COLO668 (cell line): ENCODE measurements at regions not wholly inside any gene's neighbourhood (a gene's known extent, or its start where the extent isn't known, plus 50 kb on each side); places are given as distances from the start of the nearest gene placed in this dataset.
"Not testable (repeated sequence)": the region's sequence is repeated elsewhere in the genome, so short reads cannot be mapped to it uniquely, and the experiment has no call there.

ENCODE experiments used
- DNase-seq: peaks from one replicate; lab custom pipeline; 2025; ENCODE audit not compliant: unreplicated experiment; lab: John Stamatoyannopoulos, UW

DNA sequence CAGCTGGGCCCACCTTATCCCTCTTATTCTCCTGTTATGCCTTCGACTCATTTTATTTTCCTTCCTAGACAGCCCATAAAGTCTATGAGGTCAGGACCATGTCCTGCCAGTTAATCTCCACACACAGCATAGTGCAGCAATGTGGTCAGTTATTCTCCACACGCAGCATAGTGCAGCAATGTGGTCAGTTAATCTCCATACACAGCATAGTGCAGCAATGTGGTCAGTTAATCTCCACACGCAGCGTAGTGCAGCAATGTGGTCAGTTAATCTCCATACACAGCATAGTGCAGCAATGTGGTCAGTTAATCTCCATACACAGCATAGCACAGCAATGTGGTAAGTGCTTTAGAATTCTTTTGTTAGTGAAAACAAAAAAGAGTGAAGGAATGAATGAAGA lies 77.8 kb downstream of the TEX36 start:
- no peak for DNase-seq

DNA sequence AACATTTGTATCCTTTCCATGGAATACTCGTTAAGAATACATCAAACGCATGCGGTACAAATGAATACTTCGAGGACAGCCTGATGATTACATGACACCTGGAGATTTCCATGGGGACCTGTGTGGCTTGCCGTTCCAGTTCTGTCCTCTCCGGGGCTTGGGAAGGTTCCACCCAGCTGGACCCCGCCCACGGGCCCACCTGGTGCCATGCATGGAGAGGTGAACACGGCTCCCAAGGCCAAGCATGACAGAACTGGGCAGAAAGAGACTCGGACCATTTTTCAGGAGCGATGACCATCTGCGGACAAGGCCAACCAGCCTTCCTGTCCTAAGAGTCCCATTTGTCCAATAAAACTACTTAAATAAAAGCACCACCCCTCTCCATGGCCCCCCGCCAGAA lies 80.1 kb downstream of the TEX36 start:
- no peak for DNase-seq

DNA sequence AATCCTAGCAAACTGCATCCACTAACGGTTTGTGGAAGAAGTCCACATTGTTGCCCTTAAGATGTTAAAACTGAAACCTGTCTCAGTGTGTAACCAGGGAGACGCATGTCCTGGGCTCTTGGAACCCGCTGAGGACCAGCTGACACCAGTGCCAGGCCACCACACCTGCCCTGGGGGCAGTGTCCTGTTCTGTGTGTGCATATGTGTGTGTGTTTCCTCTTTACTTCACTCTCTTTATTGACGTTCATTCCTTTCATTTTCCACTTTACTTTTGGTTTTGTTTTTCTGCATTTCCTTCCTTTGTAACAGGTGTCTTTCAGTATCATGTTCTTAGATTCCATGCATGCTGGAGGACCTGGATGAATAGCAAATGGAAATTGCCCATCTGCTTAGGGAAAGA lies 83.8 kb downstream of the TEX36 start:
- peak; percentile 14 for DNase-seq

GRCh38 chr10:125595911-125596310 lies 87.1 kb downstream of the TEX36 start:
- no peak for DNase-seq

GRCh38 chr10:125593644-125594043 lies 89.3 kb downstream of the TEX36 start:
- DNase-seq, result no peak

DNA sequence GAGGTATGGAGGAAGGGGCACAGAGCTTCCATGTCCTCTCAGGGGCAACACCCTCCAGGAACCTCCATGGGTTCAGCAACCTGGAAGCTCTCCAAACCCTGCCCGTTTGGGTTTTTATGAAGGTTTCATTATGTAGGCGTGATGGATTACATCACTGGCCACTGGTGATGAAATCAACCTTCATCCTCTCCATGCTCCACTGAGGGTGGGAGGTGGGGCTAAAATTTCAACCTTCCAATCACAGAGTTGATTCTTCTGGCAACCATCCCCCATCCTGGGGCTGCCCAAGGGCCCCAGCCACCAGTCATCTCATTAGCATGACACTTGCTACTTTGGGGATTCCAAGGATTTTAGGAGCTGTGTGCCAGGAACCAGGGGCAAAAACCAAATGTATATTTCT lies 90.1 kb downstream of the TEX36 start:
- DNase-seq, result no peak

DNA sequence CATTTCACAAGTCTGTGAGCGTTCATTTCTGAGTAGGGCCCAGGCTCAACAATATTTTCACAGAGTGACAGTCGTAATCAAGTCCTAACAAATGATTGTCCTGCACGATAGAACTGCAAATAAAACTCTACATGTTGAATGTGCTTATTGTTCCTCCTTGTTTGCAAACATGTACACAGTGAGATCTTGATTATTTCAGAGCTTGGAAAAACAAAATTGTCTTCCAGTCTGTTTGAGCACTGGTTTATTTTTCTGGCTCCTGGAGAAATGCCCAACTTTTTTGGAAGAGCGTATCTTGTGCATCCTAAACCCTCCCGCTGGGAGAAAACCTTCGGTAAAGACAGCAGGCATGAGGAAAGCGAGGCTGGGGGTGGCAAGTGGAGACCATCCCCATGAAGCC lies 91.1 kb downstream of the TEX36 start:
- DNase-seq, result no peak

DNA sequence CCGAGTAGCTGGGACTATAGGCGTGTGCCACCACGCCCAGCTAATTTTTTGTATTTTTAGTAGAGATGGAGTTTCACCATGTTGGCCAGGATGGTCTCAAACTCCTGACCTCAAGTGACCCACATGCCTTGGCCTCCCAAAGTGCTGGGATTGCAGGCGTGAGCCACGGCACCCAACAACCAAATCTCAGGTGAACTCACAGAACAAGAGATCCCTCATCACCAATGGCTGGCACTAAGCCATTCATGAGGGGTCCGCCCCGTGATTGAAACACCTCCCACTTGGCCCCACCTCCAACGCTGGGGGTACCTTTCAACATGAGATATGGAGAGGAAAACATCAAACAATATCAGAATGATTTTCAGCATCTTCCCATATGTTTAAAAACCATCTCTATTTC lies 94.2 kb downstream of the TEX36 start:
- not testable (repeated sequence) for DNase-seq

DNA sequence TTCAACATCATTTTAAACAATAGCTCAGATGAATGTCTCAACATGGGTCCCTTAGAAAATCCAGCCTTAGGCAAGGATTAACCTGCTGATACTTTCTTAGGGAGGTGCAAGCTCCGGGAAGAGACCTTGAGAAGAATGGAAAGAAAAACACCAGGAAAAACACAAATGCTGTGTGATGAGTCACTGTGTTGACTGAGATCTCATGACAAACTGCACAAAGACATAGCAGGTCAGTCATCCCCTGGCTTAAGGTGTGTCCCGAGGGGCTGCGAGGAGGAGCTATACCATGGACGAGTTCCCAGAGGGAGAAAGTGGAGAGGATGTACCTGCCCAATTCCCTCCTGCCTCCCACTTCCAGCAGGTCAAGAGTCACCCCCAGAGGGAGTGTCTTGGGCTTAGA lies 98.0 kb downstream of the TEX36 start:
- DNase-seq, result no peak

DNA sequence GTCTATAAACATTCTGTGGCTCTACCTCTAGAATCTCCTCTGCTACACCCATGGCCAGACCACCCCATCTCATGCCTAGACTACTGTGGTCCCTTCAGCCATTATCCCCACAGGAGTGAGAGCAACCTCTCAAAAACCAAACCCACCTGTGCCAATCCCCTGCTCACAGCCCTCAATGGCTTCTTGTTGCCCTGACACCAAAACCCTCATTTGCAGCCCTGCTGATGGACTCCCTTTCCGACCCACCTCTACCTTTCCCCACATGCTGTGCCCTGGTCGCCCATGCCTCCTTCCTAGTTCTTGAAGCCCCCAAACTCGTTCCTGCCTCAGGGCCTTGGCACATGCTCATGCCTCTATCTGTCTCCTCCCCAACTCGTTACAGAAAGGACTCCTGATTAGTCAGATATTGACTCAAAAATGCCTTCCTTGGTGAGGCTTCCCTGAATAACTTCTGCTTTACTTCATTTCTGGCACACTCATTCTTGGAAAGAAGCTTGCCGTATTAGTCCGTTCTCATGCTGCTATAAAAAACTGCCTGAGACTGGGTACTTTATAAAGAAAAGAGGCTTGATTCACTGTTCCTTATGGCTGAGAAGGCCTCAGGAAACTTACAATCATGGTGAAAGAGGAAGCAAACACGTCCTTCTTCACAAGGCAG lies 104.2 kb downstream of the TEX36 start:
- no peak for DNase-seq

- DNase-seq, result no peak
Measured at GRCh38 chr10:125575843-125576242, 107.1 kb downstream of the TEX36 start.

GRCh38 chr10:125568156-125568555 lies 114.8 kb downstream of the TEX36 start:
- no peak for DNase-seq

- DNase-seq, result no peak
Measured at GRCh38 chr10:125567529-125567928, 115.4 kb downstream of the TEX36 start.

GRCh38 chr10:125565046-125565445 lies 117.9 kb downstream of the TEX36 start:
- DNase-seq, result no peak

DNA sequence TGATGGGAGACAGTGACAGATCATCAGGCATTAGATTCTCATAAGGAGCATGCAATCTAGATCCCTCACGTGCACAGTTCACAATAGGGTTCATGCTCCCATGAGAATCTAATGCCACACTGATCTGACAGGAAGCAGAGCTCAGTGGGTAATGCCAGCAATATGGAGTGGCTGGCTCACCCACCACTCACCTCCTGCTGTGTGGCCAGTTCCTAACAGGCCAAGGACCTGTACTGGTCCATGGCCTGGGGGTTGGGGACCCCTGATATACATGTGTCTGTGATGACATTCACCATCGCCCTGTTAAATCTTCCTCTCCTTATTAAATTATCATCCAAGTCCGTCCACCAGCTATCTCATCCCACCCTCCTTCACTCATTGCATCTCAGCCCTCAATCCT lies 118.4 kb downstream of the TEX36 start:
- DNase-seq, result no peak

DNA sequence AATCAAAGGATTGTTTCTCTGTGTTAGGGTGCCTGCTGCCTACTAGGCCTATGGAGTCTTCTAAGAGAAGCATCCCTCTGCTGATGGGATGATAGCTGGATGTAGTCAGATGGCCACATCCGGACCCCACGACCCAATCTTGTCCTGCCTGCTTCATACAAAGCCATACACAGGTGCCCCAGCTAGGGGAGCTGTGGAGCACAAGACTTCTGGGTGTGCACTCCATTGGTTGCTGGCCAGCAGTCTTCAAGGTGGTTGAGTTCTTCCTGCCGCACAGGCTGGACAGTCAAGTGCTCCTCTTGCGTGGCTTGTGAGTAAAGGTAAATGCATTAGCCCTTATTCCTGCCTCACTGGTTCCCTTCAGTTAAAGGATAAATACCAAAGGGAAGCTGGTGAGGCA lies 120.2 kb downstream of the TEX36 start:
- DNase-seq, result no peak

DNA sequence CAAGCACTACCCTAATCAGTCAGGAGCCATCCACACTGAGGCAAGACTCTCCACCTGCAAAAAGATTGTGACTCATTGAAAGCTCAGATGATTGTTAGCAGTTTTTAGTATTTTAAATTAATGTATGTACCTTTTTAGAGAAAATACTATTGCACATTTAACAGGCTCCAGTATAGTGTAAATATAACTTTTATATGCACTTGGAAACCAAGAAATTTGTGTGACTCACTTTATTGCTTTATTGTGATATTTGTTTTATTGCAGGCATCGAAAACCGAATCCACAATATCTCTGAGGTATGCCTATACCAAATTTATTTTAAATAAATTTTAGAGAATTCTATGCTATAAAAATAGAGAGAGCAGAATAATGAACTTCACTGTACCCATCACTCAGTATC lies 122.0 kb downstream of the TEX36 start:
- no peak for DNase-seq

DNA sequence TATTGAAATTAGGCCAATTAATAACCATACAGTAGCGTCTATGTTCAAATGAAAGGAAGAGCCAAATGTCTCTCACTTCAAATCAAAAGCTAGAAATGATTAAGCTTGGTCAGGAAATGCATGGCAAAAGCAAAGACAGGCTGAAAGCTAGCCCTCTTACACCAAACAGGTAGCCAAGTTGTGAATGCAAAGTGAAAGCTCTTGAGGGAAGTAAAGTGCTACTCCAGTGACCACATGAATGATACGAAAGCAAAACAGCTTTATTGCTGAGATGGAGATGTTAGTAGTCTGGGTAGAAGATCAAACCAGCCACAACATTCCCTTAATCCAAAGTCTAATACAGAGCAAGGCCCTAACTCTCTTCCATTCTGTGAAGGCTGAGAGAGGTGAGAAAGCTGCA lies 123.8 kb downstream of the TEX36 start:
- DNase-seq, result no peak

- DNase-seq, result no peak
Measured at GRCh38 chr10:125557801-125558505, 125.0 kb downstream of the TEX36 start.

DNA sequence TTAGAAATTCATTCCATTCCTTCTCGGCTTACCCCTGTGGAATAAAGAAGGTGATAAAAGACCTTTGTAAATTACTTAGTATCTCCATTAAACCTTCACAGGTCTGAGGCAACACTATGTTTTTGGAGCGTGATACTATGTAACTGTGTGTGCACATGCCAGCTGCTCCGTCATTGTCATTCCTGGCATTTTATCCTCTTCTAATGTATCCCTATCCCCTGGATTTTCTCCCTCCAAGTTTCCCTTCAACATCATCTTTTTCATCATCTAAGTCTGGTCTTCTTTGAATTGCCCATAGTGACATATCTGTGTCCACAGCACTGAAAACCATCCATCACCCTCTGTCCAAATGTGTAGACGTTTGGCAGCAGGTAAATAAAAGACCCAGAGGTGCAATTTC lies 125.7 kb downstream of the TEX36 start:
- DNase-seq, result no peak

- no peak for DNase-seq
Measured at GRCh38 chr10:125556882-125557281, 126.1 kb downstream of the TEX36 start.

DNA sequence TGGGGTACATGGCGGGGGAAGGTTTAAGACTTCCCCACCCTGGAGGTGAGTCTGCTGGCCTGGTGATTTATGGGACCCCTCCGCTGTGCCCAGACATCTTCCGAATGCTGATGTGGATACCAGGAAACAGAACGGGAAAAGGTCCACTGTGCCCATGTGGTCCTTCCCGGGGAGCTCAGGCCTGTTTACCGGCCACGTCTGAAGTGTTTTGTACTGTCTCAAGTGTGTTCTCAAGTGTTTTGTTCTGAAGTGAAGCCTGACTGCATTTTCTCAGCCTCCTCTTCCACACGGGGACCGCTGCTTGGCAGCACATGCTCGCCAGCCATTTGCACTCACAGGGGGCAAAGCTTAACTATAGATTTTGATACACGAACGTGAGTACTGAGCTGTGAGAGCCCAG lies 127.2 kb downstream of the TEX36 start:
- DNase-seq, result no peak

DNA sequence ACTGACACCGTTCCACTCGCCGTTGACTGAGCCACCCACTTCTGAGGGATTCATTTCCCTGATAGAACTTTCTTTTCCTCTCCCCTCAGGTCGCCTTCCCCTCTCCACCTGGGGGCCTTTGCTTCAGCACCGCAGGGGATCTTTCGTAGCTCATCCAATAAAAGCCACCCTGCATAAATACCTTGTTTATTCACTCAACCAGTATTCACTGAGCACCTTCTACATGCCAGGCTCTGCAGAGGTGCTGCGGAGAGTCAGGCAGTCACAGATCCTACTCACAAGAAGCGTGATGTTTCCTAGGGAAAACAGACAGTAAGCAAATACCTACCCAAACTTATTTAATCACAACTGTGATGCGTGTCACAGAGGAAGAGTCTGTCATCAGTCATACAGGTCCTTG lies 127.7 kb downstream of the TEX36 start:
- no peak for DNase-seq
